IPS-20b (cell line): ENCODE measurements at regions not wholly inside any gene's neighbourhood (a gene's known extent, or its start where the extent isn't known, plus 50 kb on each side); places are given as distances from the start of the nearest gene placed in this dataset.
"Not testable (repeated sequence)": the region's sequence is repeated elsewhere in the genome, so short reads cannot be mapped to it uniquely, and the experiment has no call there.

ENCODE experiments used
- H3K27ac ChIP-seq: one replicate; pipeline ENCODE4 v1.5.1; 2013; ENCODE audit warnings: low read length
- H3K27me3 ChIP-seq: 2 replicates; pipeline ENCODE4 v1.6.1; 2013; ENCODE audit warnings: mild to moderate bottlenecking, low read length, inconsistent platforms; ENCODE audit not compliant: insufficient read depth
- H3K36me3 ChIP-seq: 2 replicates; pipeline ENCODE4 v1.6.1; 2013; ENCODE audit warnings: low read depth, mild to moderate bottlenecking, inconsistent platforms, low read length, moderate library complexity; ENCODE audit not compliant: insufficient read depth
- H3K4me1 ChIP-seq: 2 replicates; pipeline ENCODE4 v1.6.1; 2013; ENCODE audit warnings: mild to moderate bottlenecking, control low read depth, inconsistent platforms, low read length, moderate library complexity; ENCODE audit not compliant: insufficient read depth
- H3K4me3 ChIP-seq: 2 replicates; pipeline ENCODE4 v1.5.1; 2013; ENCODE audit warnings: mild to moderate bottlenecking, low read length, inconsistent platforms
- H3K9ac ChIP-seq: 2 replicates; pipeline ENCODE4 v1.6.1; 2013; ENCODE audit warnings: low read depth, mild to moderate bottlenecking, inconsistent platforms, low read length, moderate library complexity
- H3K9me3 ChIP-seq: 2 replicates; pipeline ENCODE4 v1.6.1; 2013; ENCODE audit warnings: mild to moderate bottlenecking, low read depth, low read length, inconsistent platforms; ENCODE audit not compliant: insufficient read depth

DNA sequence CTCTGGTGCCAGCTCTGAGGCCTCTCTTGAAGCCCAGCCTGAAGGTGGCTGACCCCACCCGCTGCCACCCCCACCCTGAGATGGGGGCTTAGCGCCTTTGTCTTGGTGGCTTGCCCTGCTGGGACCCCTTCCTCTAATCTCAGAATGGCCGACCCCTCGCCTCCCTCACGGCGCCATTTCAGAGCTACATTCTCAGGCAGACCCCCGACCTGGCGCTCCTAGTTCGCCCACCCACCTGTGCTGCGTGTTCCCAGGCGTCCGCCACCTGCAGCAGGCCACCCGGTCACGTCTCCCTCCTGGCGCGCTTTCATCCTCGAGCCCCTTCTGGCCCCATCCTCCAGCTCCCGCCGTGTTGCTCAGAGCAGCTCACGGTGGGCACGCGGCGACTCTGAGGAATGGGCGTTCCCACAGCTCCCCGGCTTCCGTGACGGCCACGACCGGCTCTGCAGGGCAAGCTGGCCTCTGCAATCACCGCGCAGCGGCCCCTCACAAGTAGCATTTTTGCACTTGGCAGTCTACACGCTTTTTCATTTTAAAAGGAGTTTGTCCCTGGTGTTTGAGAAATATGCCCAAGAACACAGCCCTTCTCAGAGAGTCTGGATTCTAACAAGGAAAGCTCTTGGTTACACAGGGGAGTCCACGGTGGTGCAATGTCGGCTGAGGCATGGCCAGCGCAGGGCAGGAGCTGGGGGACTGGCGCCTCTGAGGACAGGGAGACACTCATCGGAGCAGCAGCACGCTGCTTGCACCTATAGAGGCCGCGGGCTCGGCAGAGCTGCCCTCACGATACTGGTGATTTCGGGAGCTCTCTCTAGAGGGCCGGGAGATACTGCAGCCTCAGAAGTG, 105.7 kb upstream of the C14orf180 start:
- Histone ChIP-seq H3K36me3 (no peaks in the 10 kb centered on the region), H3K4me1 (no peaks in the 10 kb centered on the region), H3K9me3 (no peaks in the 10 kb centered on the region), H3K27ac (no peak overlapping the region), H3K27me3 (no peaks in the 10 kb centered on the region), H3K4me3 (no peak overlapping the region), H3K9ac (no peak overlapping the region)

DNA sequence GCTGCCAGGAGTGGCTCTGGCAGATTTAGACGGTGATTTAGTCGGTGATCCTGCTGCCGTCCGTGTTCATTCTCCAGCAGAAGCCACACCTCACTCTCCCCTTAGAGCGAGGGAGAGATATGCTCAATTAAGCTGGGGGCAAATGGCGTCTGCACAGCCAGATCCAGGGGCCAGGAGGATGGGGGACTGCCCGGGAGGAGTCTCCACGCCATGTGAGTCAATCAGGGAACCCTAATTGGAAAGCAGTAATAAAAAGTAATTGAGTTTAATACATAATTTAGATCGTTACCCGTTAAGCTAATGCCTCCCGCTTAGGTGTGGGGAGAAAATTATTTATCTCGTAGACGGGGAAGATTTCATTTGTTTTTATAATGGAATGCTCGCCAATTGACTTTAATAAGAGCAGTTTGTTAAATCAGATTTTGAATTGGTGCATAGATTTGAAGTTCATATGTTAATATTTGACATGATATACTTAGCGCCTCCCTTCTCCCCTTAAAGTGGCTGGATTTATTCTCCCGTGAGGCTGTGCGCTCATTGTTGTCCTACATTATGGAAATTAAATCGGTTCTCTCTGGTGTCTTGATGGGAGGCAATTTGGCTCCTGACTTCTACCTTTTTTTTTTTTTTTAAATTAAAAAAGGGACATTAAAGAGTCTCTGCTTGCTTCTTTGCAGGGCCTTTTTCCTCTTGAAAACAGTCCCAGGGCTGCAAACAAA, 104.9 kb upstream of the C14orf180 start:
- Histone ChIP-seq H3K9me3 (no peaks in the 10 kb centered on the region), H3K4me3 (no peak overlapping the region), H3K4me1 (no peaks in the 10 kb centered on the region), H3K27me3 (no peaks in the 10 kb centered on the region), H3K36me3 (no peaks in the 10 kb centered on the region), H3K27ac (no peak overlapping the region), H3K9ac (no peak overlapping the region)

DNA sequence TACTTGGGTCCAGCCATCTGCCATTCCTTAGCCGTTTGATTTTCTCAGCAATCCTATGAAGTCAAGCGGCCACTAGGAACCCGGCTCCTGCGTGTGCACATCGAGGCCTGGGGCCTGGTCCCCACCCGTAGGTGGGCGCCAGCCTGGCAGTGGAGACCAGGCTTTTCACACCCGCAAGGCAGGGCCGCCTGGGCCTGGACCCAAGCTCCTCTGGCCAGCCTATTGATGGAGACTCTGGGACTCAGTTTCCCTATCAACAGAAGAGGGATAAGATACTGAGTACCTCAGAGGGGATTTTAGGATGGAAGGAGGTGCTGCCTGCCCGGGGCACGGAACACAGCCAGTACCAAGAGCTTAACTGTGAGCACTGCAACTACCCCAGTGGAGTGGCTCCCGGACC, 104.3 kb upstream of the C14orf180 start:
- Histone ChIP-seq H3K9ac (no peak overlapping the region), H3K4me1 (no peaks in the 10 kb centered on the region), H3K27me3 (no peaks in the 10 kb centered on the region), H3K4me3 (no peak overlapping the region), H3K9me3 (no peaks in the 10 kb centered on the region), H3K36me3 (no peaks in the 10 kb centered on the region), H3K27ac (no peak overlapping the region)

DNA sequence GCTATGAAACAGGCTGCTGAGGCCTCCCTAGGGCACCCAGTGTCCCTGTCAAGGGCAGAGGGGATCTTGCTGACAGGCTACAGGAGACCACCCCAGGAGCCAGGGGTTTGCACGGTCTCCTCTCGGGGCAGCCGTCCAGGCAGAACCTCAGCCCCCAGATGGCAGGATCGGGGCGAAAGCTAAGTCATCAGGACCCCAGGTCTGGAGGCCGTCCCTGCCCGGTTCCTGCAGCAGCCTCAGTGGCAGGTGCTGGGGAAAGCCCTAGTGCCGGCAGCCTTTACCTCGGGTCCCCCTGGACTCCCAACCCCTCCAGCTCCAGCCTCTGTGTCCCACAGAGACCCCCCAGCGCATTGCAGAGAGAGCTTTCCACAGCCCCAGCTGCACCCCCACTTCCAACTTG, 103.8 kb upstream of the C14orf180 start:
- Histone ChIP-seq H3K9me3 (no peaks in the 10 kb centered on the region), H3K27me3 (no peaks in the 10 kb centered on the region), H3K27ac (no peak overlapping the region), H3K36me3 (no peaks in the 10 kb centered on the region), H3K4me1 (no peaks in the 10 kb centered on the region), H3K4me3 (no peak overlapping the region), H3K9ac (no peak overlapping the region)

DNA sequence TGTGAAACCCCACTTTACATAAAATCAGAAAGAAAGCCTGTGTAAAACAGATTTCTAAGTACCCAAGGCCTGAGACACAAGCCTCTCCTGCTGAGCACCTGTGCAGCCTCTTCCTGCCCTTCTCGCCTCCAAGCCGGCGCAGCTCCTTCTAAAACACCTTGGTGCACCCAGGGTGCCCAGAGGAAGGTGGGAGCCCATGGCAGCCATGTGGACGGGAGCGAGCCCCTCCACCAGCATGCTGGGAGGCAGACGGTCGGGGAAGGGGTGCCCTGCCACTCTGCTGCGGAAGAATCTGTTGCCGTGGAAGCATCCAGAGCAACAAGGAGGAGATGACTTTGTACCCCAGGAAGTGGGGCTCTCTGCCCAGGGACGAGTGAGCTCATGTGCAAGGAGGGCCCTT, 103.1 kb upstream of the C14orf180 start:
- Histone ChIP-seq H3K36me3 (no peaks in the 10 kb centered on the region), H3K9ac (no peak overlapping the region), H3K27ac (no peak overlapping the region), H3K4me3 (no peak overlapping the region), H3K27me3 (no peaks in the 10 kb centered on the region), H3K4me1 (no peaks in the 10 kb centered on the region), H3K9me3 (no peaks in the 10 kb centered on the region)

DNA sequence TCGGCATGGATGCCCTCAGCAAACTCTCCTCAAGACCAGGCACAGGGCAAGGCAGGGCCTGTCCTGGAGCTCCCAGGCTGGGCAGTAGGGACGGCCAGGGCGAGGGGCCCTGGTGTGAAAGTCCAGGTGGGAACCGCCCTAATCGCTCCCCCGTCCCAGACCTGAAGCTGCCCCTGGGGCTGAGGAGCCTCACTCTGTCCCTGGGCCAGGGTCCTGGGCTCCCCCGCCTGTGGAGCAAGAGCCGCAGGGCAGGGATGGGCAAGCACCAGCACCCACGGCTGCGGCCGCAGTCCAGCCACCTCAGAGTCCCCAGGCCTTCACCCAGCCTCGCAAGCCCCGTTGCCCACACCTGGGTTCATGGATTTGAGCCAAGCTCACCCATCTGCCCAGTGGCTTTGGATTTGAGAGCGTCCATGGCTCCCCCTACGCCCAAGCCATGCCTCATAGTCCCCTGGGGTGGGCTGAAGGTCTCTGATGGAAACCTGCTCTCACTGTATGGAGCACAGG, 102.4 kb upstream of the C14orf180 start:
- Histone ChIP-seq H3K9ac (no peak overlapping the region), H3K9me3 (no peaks in the 10 kb centered on the region; the same call in 1 of the 2 replicates), H3K27me3 (no peaks in the 10 kb centered on the region), H3K4me3 (no peak overlapping the region), H3K27ac (no peak overlapping the region), H3K4me1 (no peaks in the 10 kb centered on the region), H3K36me3 (no peaks in the 10 kb centered on the region)

DNA sequence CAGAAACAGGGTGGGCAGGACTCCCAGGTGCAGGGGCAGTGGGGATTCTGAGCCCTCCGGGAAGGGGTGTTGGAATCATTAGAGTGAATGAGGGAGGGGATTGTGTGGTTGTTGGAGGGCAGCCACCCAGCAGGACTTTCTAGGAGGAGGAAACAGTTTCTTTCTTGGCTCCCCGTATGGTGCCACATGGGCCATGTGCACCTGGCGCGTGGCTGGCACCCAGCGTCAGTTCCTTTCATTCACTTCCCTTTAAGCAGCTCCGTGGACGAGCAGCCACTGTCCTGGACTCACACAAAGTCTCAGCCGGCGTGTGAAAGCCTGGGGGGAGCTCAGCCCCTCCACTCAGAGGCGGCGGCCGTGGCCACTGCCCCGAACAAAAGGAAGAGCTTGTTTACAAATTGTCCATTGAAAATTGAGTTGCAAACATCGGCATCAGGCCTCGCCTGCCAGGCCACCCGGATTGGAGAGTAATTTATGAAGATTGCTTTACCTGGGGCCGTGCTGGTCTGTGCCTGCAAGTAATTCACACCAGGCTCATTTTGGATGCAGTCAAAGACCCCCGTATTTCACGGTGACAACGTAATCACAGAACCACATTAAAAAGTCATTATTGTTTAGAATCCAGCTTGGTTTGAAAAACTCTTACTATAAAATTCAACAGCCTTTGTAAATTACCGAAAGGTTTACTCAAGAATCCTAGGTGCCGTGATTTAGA, 101.7 kb upstream of the C14orf180 start:
- no peaks in the 10 kb centered on the region; the same call in 1 of the 2 replicates for H3K9me3 ChIP-seq
- no peaks in the 10 kb centered on the region for H3K27me3 ChIP-seq
- H3K4me1 ChIP-seq: no peaks in the 10 kb centered on the region
- H3K36me3 ChIP-seq: no peaks in the 10 kb centered on the region
- H3K27ac ChIP-seq: no peak overlapping the region
- no peak overlapping the region for H3K4me3 ChIP-seq
- H3K9ac ChIP-seq: no peak overlapping the region

DNA sequence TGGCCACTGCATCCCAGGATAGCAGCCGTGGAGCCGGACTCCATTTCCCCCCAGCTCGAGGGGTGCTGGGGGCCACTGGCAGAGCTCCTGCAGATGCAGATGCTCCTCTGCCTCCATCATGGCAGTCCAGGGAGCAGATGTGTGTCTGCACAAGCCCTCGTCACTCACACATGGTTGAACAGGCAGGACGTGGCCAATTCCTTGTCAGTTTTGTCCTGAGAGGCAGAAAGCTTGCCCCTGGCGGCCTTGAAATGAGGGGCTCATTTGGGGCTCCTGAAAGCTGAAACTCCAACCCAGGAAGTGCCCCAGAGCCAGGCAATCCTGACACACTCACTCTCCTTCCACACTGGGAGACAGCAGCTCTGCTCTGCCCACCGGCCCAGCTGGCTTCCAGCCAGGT, 100.9 kb upstream of the C14orf180 start:
- H3K4me1 ChIP-seq: no peaks in the 10 kb centered on the region
- H3K9me3 ChIP-seq: no peaks in the 10 kb centered on the region; the same call in 1 of the 2 replicates
- no peak overlapping the region for H3K9ac ChIP-seq
- H3K27me3 ChIP-seq: no peaks in the 10 kb centered on the region
- no peak overlapping the region for H3K4me3 ChIP-seq
- no peaks in the 10 kb centered on the region for H3K36me3 ChIP-seq
- no peak overlapping the region for H3K27ac ChIP-seq

DNA sequence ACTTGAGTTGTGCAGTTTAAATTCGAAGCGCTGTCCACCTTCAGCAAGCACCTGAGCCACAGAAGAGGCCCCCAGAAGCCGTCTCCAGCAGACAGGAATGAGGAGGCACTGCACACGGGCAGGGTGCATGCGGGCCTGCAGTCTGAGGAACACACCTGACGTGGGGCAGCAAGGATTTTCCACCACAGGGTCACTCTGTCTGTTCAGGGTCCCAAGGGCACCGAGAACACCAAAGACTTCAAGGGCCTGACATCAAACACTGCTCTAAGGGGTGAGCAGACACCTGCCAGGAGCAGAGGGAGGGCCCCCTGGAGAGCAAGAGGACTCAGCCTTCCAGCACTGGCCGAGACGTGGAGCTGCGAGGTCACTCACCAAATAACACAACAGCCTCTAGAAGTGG, 99.7 kb upstream of the C14orf180 start:
- Histone ChIP-seq H3K27me3 (no peaks in the 10 kb centered on the region), H3K4me1 (no peaks in the 10 kb centered on the region; the same call in 1 of the 2 replicates), H3K4me3 (no peak overlapping the region), H3K9me3 (no peaks in the 10 kb centered on the region; the same call in 1 of the 2 replicates), H3K9ac (no peak overlapping the region), H3K36me3 (no peaks in the 10 kb centered on the region), H3K27ac (no peak overlapping the region)

DNA sequence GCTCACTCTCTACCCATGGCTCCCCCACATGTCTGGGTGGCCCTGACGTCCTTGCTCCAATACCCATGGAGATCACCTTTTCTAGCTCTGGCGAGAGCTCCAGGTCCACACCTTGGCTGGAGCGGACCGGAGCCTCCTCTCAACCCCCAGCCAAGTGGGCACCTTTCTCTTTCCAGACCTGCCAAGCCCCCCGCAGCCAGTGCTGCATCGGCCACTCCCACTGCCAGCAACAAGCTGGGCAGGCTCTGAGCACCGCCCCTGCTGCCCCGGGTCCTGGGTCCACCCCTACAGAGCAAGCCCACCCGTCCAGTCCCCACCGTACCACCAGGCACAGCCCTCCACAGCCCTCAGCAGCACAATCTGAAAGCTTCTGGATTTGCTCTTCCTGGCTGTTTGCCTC, 98.2 kb upstream of the C14orf180 start:
- H3K27me3 ChIP-seq: no peaks in the 10 kb centered on the region
- no peak overlapping the region for H3K4me3 ChIP-seq
- no peaks in the 10 kb centered on the region; the same call in 1 of the 2 replicates for H3K9me3 ChIP-seq
- H3K27ac ChIP-seq: no peak overlapping the region
- H3K9ac ChIP-seq: no peak overlapping the region
- peaks cover 3% of the 10 kb centered on the region; the same call in 1 of the 2 replicates for H3K4me1 ChIP-seq
- H3K36me3 ChIP-seq: no peaks in the 10 kb centered on the region

DNA sequence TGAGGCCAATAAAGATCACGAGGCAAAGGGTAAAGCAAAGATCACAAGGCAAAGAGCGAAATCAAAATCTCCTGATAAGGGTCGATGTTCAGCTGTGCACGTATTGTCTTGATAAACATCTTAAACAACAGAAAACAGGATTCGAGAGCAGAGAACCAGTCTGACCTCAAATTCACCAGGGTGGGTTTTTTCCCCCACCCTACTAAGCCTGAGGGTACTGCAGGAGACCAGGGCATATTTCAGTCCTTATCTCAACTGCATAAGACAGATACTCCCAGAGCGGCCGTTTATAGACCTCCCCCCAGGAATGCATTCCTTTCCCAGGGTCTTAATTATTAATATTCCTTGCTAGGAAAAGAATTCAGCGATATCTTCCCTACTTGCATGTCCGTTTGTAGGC, 97.5 kb upstream of the C14orf180 start:
- H3K27me3 ChIP-seq: not testable (repeated sequence)

More for the DNA sequence above, 97.5 kb upstream of the C14orf180 start:
- not testable (repeated sequence) for H3K27ac ChIP-seq, H3K9me3 ChIP-seq, H3K36me3 ChIP-seq, H3K4me3 ChIP-seq, H3K9ac ChIP-seq, H3K4me1 ChIP-seq
